SK-N-DZ (cell line): ENCODE measurements at regions not wholly inside any gene's neighbourhood (a gene's known extent, or its start where the extent isn't known, plus 50 kb on each side); places are given as distances from the start of the nearest gene placed in this dataset.
"Not testable (repeated sequence)": the region's sequence is repeated elsewhere in the genome, so short reads cannot be mapped to it uniquely, and the experiment has no call there.

Source experiments
- DNase-seq: peaks from one replicate; pipeline ENCODE4 v3.0.0-alpha.2; 2015; ENCODE audit warnings: low spot score

DNA sequence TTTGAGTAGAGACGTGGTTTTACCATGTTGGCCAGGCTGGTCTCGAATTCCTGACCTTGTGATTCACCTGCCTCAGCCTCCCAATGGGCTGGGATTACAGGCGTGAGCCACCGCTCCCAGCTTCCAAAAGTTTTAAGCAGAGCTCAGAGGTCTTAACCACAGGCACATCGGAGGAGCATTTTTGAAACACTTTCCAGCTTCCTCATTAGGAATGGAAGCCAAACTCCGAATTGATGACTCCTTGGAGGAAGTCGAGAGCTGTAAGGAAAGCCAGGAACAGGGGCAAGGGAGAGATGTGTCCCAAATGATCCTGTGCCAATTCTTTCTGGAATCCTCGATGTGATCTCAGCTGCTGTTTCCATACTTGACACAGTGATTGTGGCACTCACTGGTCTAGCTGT is 56.2 kb upstream of the CCZ1B start:
- not testable (repeated sequence) for DNase-seq

GRCh38 chr7:6883756-6884155 is 57.7 kb upstream of the CCZ1B start:
- DNase-seq: not testable (repeated sequence)

- no peak for DNase-seq
Measured at GRCh38 chr7:6886198-6886597, 60.1 kb upstream of the CCZ1B start.

GRCh38 chr7:6888267-6889045 is 62.4 kb upstream of the CCZ1B start:
- DNase-seq: not testable (repeated sequence)

DNA sequence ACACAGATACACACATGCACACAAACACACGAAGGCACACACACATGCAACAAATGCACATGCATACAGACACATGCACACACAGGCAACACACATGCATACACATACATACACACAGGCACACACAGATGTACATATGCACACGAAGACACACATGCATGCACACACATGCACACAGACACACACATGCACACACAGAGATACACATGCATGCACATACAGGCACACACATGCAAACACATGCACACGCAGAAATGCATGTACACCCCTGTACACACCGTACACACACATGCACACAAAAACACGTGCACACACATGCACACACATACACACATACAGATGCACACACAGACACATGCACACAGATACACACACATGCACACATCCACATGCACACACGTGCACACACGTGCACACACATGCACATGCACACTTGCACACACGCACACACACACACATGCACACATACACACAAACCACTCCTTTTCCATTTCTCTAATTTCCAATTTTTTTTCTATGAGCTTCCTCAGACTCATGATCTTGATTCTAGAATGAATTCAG is 63.3 kb upstream of the CCZ1B start:
- DNase-seq: no peak

DNA sequence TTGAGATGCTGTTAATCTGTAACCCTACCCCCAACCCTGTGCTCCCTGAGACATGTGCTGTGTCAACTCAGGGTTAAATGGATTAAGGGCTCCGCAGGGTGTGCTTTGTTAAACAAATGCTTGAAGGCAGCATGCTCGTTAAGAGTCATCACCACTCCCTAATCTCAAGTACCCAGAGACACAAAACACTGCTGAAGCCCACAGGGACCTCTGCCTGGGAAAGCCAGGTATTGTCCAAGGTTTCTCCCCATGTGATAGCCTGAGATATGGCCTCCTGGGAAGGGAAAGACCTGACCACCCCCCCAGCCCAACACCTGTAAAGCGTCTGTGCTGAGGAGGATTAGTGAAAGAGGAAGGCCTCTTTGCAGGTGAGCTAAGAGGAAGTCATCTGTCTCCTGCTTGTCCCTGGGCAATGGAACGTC is 76.0 kb upstream of the CCZ1B start:
- DNase-seq: not testable (repeated sequence)

DNA sequence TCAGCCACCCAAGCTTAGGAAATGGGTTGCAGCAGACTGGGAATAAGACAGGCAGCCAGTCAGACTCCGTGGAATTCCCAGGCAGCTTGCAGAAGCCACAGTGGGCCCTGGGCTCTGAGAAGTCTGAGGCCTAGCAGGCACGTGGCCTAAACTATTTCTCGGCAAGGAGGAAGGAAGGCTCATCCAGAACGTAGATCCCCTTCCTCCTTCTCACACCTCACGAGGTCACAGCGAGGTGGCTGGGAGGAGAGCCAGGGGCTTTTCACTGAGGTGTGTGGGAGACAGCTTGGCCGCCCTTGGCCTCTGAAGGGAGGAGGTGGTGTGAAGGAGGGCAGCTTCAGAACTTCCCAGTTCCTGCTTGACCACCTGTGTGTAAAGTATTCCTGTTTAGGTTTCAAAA is 77.2 kb upstream of the CCZ1B start:
- not testable (repeated sequence) for DNase-seq

DNA sequence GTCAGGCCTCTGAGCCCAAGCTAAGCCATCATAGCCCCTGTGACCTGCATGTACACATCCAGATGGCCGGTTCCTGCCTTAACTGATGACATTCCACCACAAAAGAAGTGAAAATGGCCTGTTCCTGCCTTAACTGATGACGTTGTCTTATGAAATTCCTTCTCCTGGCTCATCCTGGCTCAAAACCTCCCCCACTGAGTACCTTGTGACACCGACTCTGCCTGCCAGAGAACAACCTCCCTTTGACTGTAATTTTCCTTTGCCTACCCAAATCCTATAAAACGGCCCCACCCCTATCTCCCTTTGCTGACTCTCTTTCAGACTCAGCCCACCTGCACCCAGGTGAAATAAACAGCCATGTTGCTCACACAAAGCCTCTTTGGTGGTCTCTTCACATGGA is 77.7 kb upstream of the CCZ1B start:
- DNase-seq: not testable (repeated sequence)

GRCh38 chr7:6917258-6917657 is 91.2 kb upstream of the CCZ1B start:
- no peak for DNase-seq

DNA sequence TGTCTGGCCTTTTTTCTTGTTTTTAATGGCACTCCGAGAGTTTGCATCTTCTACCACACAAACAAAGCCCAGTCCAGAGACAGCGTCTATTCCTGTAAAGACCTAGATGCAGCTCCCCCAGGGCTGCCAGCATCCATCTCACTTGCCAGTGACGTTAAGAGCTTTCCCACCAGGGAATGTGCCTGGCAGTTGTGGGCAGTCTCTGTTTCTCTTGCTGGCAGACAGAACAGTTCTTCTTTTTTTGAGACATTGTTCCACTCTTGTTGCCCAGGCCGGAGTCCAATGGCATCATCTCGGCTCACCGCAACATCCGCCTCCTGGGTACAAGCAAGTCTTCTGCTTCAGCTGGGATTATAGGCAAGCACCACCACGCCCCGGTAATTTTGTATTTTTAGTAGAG is 93.1 kb upstream of the CCZ1B start:
- DNase-seq: not testable (repeated sequence)

GRCh38 chr7:6924523-6924922 is 98.4 kb upstream of the CCZ1B start:
- DNase-seq: not testable (repeated sequence)

DNA sequence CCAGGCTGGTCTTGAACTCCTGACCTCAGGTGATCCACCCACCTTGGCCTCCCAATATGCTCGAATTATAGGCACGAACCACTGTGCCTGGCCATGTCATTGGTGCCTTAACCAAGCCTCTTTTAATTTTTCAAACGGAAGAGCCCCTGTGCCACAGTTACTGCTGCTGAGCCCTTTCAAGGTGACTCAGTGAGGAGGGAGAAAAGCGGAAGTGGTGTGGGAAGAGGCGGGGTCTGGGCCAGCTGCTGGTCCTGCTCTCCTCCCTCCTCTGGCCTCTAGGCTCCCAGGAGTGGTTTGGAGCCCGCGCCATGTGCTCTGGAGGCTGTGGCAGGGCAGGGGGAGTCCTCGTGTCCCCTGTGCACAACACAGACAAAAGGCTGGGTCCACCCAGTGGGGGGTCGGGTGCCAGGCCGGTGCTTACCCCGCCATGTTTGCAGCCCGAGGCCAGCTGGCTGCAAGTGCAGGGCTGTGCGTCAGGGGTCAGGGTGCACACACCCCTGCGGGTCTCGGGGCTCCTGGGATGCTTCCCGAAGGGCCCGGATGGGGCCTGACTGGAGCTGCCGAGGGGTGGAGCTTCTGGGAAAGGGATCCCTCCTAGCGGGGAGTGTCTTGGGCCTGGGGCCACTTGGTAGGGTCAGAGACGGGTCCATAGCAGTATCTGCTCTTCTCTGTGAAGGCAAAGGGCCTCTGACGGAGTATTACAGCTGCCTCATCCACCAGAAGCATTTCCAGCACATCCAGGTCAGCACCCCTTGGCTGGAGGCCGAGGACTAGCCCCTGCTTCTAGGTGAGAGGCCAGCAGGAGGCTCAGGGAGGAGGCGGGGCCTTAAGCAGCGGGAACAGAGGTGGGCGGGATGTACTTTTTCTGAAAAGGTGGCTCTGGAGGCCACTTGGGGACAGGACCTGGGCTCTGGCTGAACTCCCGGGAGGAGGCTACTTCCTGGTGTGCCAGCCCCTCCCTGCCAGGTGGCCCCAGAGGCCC is 100.4 kb upstream of the CCZ1B start:
- not testable (repeated sequence) for DNase-seq

- not testable (repeated sequence) for DNase-seq
Measured at GRCh38 chr7:6927643-6928042, 101.6 kb upstream of the CCZ1B start.

DNA sequence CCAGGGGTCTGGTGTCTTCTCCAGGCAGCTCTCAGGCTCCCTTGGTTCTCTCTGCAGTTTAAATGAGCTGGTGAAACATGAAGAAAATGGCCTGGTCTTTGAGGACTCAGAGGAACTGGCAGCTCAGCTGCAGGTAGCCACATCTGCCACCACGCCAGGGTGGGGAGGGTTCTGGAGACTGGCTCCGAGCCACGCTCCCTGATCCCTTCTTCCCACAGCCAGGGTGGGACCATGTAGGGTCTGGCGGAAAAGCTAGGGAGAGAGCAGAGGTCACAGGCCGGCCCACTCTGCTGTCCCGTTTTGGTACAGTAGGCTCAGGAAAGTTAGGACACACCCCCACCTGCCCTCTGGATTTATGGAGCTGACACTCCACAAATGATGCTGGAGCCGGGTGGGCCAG is 103.5 kb upstream of the CCZ1B start:
- not testable (repeated sequence) for DNase-seq

- not testable (repeated sequence) for DNase-seq
Measured at GRCh38 chr7:6930081-6930635, 104.1 kb upstream of the CCZ1B start.

DNA sequence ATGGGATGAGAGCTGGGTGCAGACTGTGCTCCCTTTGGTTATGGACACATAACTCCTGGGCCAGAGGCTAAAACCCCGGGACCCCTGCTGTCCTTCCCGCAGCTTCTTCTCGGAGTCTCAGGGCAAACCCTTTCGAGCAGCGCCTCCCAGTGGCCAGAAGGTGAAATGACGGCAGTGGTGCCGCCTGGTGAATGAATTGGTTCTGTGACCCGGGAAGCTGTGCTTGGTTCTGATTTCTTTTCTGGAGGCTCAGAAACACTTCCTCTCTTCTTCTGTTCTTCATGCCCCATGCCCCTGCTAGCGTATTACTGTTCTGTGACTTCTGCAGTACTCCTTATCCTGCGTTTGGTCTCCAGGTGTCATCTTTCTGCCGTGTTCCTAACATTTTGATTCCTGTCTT is 104.7 kb upstream of the CCZ1B start:
- DNase-seq: not testable (repeated sequence)

- not testable (repeated sequence) for DNase-seq
Measured at GRCh38 chr7:6931456-6931855, 105.4 kb upstream of the CCZ1B start.

GRCh38 chr7:6933954-6934632 is 108.0 kb upstream of the CCZ1B start:
- not testable (repeated sequence) for DNase-seq

DNA sequence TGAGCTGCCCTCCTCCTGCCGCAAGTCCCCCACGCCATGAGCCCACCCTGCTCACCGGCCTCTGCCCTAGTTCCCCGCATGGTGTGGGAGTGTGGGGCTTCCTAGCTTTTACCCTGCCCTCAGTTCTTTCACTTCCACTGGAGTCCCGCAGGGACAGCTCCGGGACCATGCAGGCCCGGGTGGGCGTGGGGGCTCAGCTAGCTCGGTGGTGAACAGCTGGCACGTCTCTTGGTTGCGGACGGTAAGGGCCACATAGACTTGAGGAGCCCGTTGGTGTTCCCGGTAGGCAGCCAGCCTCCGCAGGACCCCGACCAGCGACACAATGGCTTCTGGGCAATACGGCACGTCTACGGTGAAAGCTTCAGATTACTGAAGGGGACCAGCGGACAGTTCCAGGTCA is 108.9 kb upstream of the CCZ1B start:
- DNase-seq: no peak

DNA sequence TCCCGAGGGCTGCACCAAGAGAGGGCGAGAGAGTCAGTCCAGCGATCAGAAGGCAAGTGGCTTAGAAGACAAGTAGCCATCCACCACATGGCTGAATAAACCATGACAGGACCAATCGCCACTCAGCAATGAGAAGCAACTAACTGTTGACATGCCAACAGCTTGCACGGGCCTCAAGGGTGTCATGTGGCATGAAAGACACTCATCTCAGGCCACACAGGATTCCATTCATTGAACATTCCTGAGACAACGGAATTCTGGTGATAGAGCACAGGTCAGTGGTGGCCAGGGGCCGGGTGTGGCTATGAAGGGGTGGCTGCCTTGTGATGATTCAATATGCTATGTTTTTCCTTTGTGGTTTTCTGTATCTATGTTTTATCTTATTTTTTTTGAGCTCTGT is 110.6 kb upstream of the CCZ1B start:
- DNase-seq: not testable (repeated sequence)

GRCh38 chr7:6937746-6938145 is 111.7 kb upstream of the CCZ1B start:
- DNase-seq: not testable (repeated sequence)
